ENCODE measurements at regions not wholly inside any gene's neighbourhood (a gene's known extent, or its start where the extent isn't known, plus 50 kb on each side); places are given as distances from the start of the nearest gene placed in this dataset.

- no peak for ATAC-seq
- no peak for TF ChIP-seq OSR1 (CRISPR knock-in tag; IDR thresholded peaks at IDR 0.05)
- TF ChIP-seq RARB (CRISPR knock-in tag; IDR thresholded peaks at IDR 0.05) = no peak
- no peak for TF ChIP-seq POU6F1 (CRISPR knock-in tag; IDR thresholded peaks at IDR 0.05; ENCODE audit: borderline replicate concordance, low read depth)
- no peak for TF ChIP-seq TCF4 (CRISPR knock-in tag; IDR thresholded peaks at IDR 0.05; ENCODE audit: borderline replicate concordance)
- no peak for TF ChIP-seq ZC3H10 (CRISPR knock-in tag; IDR thresholded peaks at IDR 0.05)
- TF ChIP-seq, protein P1, sequence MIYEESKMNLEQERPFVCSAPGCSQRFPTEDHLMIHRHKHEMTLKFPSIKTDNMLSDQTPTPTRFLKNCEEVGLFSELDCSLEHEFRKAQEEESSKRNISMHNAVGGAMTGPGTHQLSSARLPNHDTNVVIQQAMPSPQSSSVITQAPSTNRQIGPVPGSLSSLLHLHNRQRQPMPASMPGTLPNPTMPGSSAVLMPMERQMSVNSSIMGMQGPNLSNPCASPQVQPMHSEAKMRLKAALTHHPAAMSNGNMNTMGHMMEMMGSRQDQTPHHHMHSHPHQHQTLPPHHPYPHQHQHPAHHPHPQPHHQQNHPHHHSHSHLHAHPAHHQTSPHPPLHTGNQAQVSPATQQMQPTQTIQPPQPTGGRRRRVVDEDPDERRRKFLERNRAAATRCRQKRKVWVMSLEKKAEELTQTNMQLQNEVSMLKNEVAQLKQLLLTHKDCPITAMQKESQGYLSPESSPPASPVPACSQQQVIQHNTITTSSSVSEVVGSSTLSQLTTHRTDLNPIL (CRISPR knock-in tag; IDR thresholded peaks at IDR 0.05; ENCODE audit: low read depth) = no peak
- TF ChIP-seq ZNF8 (CRISPR knock-in tag; IDR thresholded peaks at IDR 0.05) = no peak
- TF ChIP-seq ARNTL (CRISPR knock-in tag; IDR thresholded peaks at IDR 0.05; ENCODE audit: borderline replicate concordance, low read depth) = no peak
- TF ChIP-seq ZNF565 (CRISPR knock-in tag; conservative IDR thresholded peaks at IDR 0.05; ENCODE audit: low read depth) = no peak
- no peak for TF ChIP-seq PPARA (CRISPR knock-in tag; IDR thresholded peaks at IDR 0.05; ENCODE audit: borderline replicate concordance)
- no peak for TF ChIP-seq CSRNP3 (CRISPR knock-in tag; IDR thresholded peaks at IDR 0.05)
- no peak for TF ChIP-seq ZNF70 (CRISPR knock-in tag; IDR thresholded peaks at IDR 0.05)
- no peak for TF ChIP-seq ESRRG (CRISPR knock-in tag; IDR thresholded peaks at IDR 0.05)
- no peak for TF ChIP-seq GLIS3 (CRISPR knock-in tag; IDR thresholded peaks at IDR 0.05)
- no peak for TF ChIP-seq ZFP30 (CRISPR knock-in tag; IDR thresholded peaks at IDR 0.05)
- no peak for TF ChIP-seq SNAI2 (CRISPR knock-in tag; IDR thresholded peaks at IDR 0.05)
- TF ChIP-seq CSDC2 (CRISPR knock-in tag; IDR thresholded peaks at IDR 0.05) = no peak
- no peak for TF ChIP-seq TOX (CRISPR knock-in tag; IDR thresholded peaks at IDR 0.05; ENCODE audit: borderline replicate concordance)
These were observed 268.1 kb downstream of the NDUFA10 start for GRCh38 chr2:239756790-239757760.

DNA sequence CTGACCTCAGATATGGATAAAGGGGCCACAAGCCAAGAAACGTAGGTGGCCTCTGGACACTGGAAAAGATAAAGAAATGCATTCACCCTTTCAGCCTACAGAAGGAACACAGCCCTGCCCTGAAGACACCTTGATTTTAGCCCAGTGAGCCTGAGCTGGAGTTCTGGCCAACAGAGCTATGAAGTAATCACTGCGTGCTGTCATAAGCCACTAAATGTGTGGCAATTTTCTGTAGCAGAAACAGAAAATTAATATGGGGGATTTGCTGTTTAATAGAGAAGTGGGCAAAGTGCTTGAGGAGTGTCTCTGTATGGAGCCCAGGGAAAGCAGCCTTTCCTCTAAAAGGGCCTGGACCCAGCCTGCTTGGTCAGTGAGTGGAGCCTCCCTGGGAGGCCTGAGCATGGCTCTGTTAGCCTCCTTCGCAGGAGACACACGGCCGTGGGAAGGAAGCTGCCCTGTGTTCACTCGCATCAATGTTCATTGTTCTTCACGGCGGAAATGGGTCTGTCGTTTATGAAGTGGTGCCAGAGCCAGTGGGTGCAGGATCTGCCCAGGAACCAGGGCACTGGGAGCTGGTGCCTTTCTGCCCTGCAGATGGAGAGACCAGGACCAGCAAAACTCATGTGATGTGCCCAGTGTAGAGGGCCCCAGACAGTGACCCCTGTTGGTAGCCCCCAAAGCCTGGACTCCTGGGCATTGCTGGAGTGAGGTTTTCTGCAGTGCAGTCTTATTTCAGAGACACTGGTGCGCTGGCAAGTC lies 268.9 kb downstream of the NDUFA10 start:
- TF ChIP-seq TSHZ2 (CRISPR knock-in tag; IDR thresholded peaks at IDR 0.05) = no peak
- TF ChIP-seq ZC3H10 (CRISPR knock-in tag; IDR thresholded peaks at IDR 0.05) = no peak
- no peak for TF ChIP-seq SNAI2 (CRISPR knock-in tag; IDR thresholded peaks at IDR 0.05)
- TF ChIP-seq ARNTL (CRISPR knock-in tag; IDR thresholded peaks at IDR 0.05; ENCODE audit: borderline replicate concordance, low read depth) = no peak
- TF ChIP-seq GLIS3 (CRISPR knock-in tag; IDR thresholded peaks at IDR 0.05) = no peak
- TF ChIP-seq RARB (CRISPR knock-in tag; IDR thresholded peaks at IDR 0.05) = no peak
- TF ChIP-seq ZFP3 (CRISPR knock-in tag; IDR thresholded peaks at IDR 0.05) = no peak
- no peak for TF ChIP-seq CSDC2 (CRISPR knock-in tag; IDR thresholded peaks at IDR 0.05)
- TF ChIP-seq OSR1 (CRISPR knock-in tag; IDR thresholded peaks at IDR 0.05) = no peak
- TF ChIP-seq ESRRG (CRISPR knock-in tag; IDR thresholded peaks at IDR 0.05) = no peak
- ATAC-seq = no peak

DNA sequence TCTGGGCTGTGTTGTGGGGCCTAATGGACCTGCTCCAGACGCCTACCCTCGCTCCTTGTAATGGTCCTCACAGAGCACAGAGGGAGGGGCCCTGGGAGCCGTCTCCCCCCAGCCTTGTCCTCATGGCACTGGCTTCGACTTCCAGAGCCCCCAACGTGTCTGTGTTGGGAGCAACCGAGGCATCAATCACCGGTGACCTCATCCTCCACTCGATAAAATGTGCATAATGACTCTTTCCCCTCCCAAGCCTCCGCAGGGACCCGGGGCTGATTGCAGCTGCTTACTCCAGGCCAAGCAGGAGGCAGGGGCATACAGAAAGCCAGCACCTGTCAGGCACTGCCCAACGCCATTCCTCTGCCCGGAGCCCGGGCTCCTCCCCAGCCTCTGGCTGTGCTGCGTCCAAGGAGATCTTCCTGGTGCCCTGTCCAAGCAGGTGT lies 271.7 kb downstream of the NDUFA10 start:
- ATAC-seq = no peak
- TF ChIP-seq, protein P1 (CRISPR knock-in tag; IDR thresholded peaks at IDR 0.05; ENCODE audit: low read depth) = no peak
- TF ChIP-seq CSRNP3 (CRISPR knock-in tag; IDR thresholded peaks at IDR 0.05) (no peak), TSHZ2 (CRISPR knock-in tag; IDR thresholded peaks at IDR 0.05) (no peak), ZNF565 (CRISPR knock-in tag; conservative IDR thresholded peaks at IDR 0.05; ENCODE audit: low read depth) (no peak), RARB (CRISPR knock-in tag; IDR thresholded peaks at IDR 0.05) (no peak), CSDC2 (CRISPR knock-in tag; IDR thresholded peaks at IDR 0.05) (no peak), ZFP3 (CRISPR knock-in tag; IDR thresholded peaks at IDR 0.05) (no peak), PPARA (CRISPR knock-in tag; IDR thresholded peaks at IDR 0.05; ENCODE audit: borderline replicate concordance) (no peak), OSR1 (CRISPR knock-in tag; IDR thresholded peaks at IDR 0.05) (no peak), ARNTL (CRISPR knock-in tag; IDR thresholded peaks at IDR 0.05; ENCODE audit: borderline replicate concordance, low read depth) (no peak)
